GDM1 (cell line): ENCODE measurements at regions not wholly inside any gene's neighbourhood (a gene's known extent, or its start where the extent isn't known, plus 50 kb on each side); places are given as distances from the start of the nearest gene placed in this dataset.
"Not testable (repeated sequence)": the region's sequence is repeated elsewhere in the genome, so short reads cannot be mapped to it uniquely, and the experiment has no call there.

Experiments used
- DNase-seq: peaks from one replicate; lab custom pipeline; 2025; lab: John Stamatoyannopoulos, UW

- no peak for DNase-seq
Observed at GRCh38 chr13:62544928-62545327, 1129.3 kb upstream of the PCDH20 start.

- DNase-seq, result no peak
Observed at GRCh38 chr13:62537593-62537992, 1121.9 kb upstream of the PCDH20 start.

- no peak for DNase-seq
Observed at GRCh38 chr13:62525652-62526051, 1110.0 kb upstream of the PCDH20 start.

GRCh38 chr13:62524498-62524897 lies 1108.8 kb upstream of the PCDH20 start:
- DNase-seq, result no peak

GRCh38 chr13:62524061-62524460 lies 1108.4 kb upstream of the PCDH20 start:
- no peak for DNase-seq

- peak; percentile 14 for DNase-seq
Observed at GRCh38 chr13:62512194-62513141, 1096.8 kb upstream of the PCDH20 start.

- no peak for DNase-seq
Observed at GRCh38 chr13:62510906-62511655, 1095.4 kb upstream of the PCDH20 start.

GRCh38 chr13:62502588-62502987 lies 1086.9 kb upstream of the PCDH20 start:
- DNase-seq, result no peak

GRCh38 chr13:62489731-62490130 lies 1074.1 kb upstream of the PCDH20 start:
- DNase-seq, result no peak

- no peak for DNase-seq
Observed at GRCh38 chr13:62483774-62484173, 1068.1 kb upstream of the PCDH20 start.

GRCh38 chr13:62482351-62482750 lies 1066.7 kb upstream of the PCDH20 start:
- DNase-seq, result no peak

GRCh38 chr13:62473944-62474237 lies 1058.2 kb upstream of the PCDH20 start:
- no peak for DNase-seq

- no peak for DNase-seq
Observed at GRCh38 chr13:62473190-62473943, 1057.7 kb upstream of the PCDH20 start.

GRCh38 chr13:62453761-62454160 lies 1038.1 kb upstream of the PCDH20 start:
- no peak for DNase-seq

GRCh38 chr13:62450759-62451158 lies 1035.1 kb upstream of the PCDH20 start:
- no peak for DNase-seq

- DNase-seq, result not testable (repeated sequence)
Observed at GRCh38 chr13:62447771-62448382, 1032.2 kb upstream of the PCDH20 start.

GRCh38 chr13:62444805-62445204 lies 1029.2 kb upstream of the PCDH20 start:
- DNase-seq, result no peak

- DNase-seq, result no peak
Observed at GRCh38 chr13:62434081-62434480, 1018.4 kb upstream of the PCDH20 start.

- DNase-seq, result no peak
Observed at GRCh38 chr13:62433660-62434059, 1018.0 kb upstream of the PCDH20 start.

- no peak for DNase-seq
Observed at GRCh38 chr13:62432906-62433305, 1017.3 kb upstream of the PCDH20 start.

GRCh38 chr13:62432295-62432694 lies 1016.6 kb upstream of the PCDH20 start:
- DNase-seq, result no peak

- DNase-seq, result no peak
Observed at GRCh38 chr13:62431852-62432251, 1016.2 kb upstream of the PCDH20 start.
